ENCODE measurements at regions not wholly inside any gene's neighbourhood (a gene's known extent, or its start where the extent isn't known, plus 50 kb on each side); places are given as distances from the start of the nearest gene placed in this dataset.

GRCh38 chr3:86418861-86419260 lies 572.1 kb downstream of the VGLL3 start:
- TF ChIP-seq CTCF (conservative IDR thresholded peaks at IDR 0.05; ENCODE audit: low read depth, low read length) = no peak
- no peak for TF ChIP-seq EZH2 (IDR thresholded peaks at IDR 0.05; ENCODE audit: borderline replicate concordance, low read depth, low read length, poor library complexity, severe bottlenecking)
